Activated effector memory CD4-positive, alpha-beta T cell treated with anti-CD3 and anti-CD28 coated beads, Interleukin-2, amount 50 U/mL, for 16 hours (primary cell): ENCODE measurements at regions not wholly inside any gene's neighbourhood (a gene's known extent, or its start where the extent isn't known, plus 50 kb on each side); places are given as distances from the start of the nearest gene placed in this dataset.
A peak's percentile ranks its signal among the peaks of the same experiment; 100 is the strongest.

Experiments
- DNase-seq: peaks from one replicate; pipeline ENCODE4 v3.0.0-alpha.2; 2020

- DNase-seq: no peak
Observed at GRCh38 chr2:9758741-9759140, 84.5 kb upstream of the TAF1B start.

DNA sequence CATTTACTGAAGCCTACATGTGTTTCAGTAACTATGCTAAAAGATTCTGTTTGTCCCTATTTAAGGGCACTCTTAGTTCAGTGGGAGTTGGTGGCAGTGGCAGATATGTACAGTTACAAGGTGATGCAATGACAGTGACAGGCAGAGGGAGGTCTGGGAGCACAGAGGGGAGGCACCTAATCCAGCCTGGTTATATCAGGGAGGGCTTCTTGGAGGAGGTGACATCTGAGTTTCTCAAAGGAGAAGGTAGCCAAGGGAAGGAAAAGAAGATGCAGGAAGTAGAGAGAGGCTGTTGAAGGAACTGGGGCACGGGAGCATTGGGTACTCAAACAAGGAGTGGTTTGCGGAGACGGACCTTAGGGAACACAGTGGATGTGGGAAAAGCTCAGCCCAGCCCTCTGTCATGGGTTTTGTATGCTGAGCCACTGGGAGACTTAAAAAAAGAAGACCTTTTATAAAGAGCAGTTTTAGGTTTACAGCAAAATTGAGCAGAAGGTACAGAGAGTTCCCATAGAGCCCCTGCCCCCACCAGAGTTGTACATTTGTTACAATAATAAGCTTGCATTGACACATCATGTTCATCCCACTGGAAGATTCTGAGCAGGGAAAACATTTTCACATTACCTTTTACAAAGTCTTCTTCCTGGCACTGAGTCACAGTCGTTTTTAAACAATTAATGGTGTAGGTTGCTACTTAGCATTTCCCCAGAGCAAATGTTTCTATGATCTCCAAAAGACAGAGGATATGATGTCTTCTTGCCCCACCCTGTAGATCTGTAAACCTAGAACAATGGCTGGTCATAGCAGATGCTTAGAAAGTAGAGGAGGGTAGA is 83.0 kb upstream of the TAF1B start:
- no peak for DNase-seq

- no peak for DNase-seq
Observed at GRCh38 chr2:9760902-9761228, 82.4 kb upstream of the TAF1B start.

DNA sequence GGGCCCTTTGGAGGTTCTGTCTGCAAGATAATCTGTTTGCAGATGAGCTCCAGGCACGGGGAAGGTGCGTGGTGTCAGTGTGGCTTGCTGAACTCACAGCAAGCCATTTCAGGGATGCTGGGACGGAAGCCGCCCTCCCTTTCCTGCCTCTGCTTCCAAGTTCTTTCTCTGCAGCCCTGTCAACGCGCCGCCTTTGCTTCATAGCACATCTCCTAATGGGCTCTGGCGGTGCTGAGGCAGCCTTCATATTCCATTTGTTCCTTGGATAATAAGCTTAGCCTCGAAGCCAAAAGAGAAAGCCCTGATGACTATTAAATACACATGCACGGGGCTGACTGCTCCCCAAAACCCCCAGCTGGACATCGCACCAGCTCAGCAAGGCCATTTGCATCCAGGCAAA is 81.7 kb upstream of the TAF1B start:
- DNase-seq: no peak

DNA sequence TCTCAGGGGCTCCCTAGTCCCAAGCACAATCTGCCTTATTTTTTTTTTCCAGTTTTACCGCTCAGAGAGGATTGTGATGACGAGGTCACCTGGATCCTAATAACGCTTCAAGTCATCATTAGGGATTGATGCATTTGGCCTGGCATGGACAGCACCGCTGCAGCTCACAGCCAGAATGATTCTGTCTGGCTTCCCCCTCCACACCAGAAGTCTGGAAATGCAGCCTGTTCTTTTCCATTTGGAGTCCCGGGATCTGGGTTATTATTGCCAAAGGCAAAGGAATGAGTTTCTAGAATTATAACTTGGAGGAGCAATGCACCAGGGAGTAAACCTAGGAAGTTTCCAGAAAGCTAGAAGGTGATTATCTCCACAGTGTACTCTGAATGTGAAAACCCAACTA is 81.1 kb upstream of the TAF1B start:
- no peak for DNase-seq

DNA sequence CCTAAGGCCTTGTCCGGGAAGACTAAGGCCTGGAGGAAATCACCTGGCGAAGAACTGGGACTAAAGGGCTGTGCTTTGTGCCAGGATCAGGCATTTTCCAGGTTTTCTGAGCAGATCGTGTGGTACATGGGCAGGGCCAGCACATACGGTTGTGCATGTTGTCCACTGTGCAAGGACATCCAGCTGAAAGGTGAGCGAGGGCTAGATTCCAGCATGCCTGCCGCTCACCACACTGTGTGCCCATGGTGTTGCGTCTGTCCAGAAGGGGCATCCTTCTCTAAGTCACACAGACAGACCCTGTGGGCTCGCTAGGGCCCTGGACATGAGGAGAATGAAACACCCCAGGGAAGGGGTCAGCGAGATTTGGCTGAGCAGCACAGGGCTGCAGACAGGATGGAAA is 80.3 kb upstream of the TAF1B start:
- no peak for DNase-seq

GRCh38 chr2:9763356-9764152 is 79.7 kb upstream of the TAF1B start:
- DNase-seq: no peak

GRCh38 chr2:9764153-9764778 is 79.0 kb upstream of the TAF1B start:
- DNase-seq: no peak

DNA sequence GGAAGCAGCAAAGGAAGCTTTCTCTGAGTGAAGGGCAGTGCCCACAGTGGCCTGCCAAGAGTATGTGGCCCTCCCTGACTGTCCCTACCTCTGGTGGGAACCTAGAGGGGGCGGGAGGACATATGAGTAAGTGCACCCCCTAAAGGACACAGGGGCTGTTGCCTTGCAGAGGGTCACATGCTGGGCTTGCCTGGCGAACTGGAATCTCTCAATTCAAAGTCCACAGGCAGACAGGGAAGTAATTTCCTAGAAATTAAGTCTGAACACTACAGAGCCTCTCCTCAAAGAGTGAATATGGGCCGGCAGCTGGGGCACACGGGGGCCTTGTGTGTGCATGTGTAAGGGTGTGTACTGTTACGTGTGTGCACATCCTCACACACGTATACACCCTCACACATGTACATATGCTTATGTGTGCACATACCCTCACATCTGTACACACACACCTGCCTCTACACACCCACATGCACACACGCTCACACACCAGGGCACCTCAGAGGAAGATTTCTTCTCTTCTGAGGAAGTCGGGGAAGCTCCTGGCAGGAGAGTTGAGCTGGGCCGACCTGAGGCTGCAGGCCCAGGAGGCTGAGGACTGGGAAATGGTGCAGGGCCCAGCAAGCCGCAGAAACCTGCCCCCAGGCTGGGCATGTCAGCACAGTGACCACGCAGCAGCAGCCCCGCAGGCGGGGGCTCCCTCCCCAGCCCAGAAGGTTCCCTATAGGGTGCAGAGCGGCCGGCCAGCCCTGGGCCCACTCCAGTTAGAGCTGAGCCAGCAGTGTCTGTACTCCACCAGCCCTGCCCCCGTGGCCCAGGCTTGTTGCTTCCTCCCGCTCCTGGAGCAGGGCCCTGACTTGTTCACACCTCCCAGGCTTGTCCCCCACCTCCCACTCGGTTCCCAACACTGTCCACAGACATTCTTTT is 77.4 kb upstream of the TAF1B start:
- DNase-seq: no peak

- DNase-seq: no peak
Observed at GRCh38 chr2:9767656-9768281, 75.5 kb upstream of the TAF1B start.

GRCh38 chr2:9768388-9768787 is 74.9 kb upstream of the TAF1B start:
- DNase-seq: no peak

DNA sequence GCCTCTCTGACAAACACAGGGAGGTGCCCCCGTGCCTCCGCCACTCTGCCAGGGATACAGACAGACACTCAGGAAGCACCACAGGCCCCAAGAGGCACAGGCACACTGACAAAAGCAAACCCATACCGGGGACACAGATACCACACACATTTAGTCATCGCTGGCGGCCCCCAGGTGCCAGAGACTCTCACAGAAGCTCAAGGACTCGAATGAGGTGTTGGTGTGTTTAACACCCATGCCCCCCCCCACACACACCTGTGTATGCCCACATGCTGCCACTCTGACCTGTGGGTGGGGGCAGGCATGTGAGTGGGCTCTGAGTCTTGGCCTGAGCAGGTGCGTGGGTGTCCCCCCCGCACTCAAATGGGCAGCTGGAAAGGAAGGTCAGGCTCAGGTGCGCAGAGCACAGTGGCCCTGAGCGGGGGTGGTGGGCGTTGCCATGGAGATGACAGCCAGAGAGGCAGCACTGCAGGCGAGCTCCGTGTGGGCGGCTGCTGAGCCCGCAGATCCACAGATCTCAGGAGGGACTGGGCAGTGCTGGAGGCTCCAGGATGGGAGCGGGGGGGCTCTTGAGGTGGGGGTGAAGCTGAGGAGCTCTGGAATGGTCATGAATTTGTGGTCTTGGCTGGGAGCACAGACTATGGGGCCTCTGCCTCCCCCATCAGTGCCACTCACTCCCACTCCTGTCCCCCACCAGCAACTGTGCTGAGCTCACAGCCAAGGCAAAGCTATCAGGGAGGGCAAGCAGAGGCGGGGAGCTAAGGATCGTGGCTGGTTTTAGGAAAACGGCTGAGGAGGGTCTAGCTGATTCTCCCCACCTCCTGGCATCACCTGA is 73.9 kb upstream of the TAF1B start:
- DNase-seq: peak; percentile 74

GRCh38 chr2:9770006-9770307 is 73.3 kb upstream of the TAF1B start:
- DNase-seq: no peak

- peak; percentile 84 for DNase-seq
Observed at GRCh38 chr2:9770308-9771100, 72.8 kb upstream of the TAF1B start.

DNA sequence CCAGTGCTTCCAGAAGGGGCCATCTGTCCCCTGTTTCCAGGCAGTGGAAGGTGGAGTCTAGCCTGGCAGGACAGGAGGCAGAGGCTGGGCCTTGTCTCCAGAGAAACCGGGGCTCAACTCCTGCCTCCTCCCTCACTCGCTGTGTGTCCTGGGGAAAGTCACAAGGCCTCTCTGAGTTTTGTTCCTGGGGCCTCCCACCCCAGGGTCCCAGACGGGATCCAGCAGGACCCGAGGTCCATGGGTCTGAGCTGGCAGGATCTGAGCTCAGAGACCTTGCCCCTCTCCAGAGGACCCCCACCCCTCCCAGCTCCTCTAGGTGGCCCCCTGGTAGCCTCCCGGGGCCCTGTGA is 72.2 kb upstream of the TAF1B start:
- DNase-seq: no peak

GRCh38 chr2:9771481-9772017 is 71.7 kb upstream of the TAF1B start:
- DNase-seq: no peak

GRCh38 chr2:9772035-9772998 is 71.0 kb upstream of the TAF1B start:
- DNase-seq: no peak

DNA sequence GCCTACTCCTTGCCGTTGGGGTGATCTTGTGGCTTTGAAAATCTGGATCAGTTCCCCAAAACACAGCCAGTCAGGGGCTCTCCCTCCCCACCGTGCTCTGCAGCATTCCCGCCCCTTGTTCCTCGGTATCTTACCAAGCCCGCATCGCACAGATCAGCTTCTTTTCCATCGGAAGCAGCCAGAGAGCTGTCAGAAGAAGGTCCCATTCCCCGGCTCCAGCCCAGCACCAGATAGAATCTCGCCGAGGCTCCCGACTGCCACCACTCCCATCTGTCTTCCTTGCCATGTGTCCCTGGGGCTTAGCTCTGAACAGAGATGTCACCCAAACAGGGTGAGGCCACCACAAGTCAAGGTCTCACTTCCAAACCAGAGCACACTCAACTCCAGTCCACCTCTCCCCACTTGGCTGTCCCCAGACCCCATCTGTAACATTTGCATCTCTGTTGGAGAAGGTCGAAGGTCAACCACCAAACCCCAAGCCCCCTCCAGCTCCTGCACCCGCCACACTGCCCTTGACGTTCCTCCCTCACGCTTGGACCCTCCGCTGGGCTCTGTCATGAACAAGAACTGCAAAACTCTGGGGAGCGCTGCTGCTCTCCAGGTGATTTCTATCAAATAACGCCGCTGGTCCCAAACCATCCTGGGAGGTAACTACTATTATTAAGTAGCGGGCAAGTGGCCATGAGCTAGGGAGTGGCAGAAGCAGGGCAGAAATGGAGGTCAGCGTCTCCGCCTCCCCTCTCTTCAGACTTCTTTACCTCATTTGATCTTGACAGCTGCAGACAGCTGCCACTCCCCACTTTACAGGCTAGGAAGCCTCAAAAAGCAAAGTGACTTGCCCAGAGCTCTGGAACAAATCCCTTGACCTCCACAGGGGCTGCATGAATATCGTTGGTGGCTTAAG is 70.0 kb upstream of the TAF1B start:
- DNase-seq: no peak
